Motor neuron (in vitro differentiated cells): ENCODE measurements at regions not wholly inside any gene's neighbourhood (a gene's known extent, or its start where the extent isn't known, plus 50 kb on each side); places are given as distances from the start of the nearest gene placed in this dataset.
"Not testable (repeated sequence)": the region's sequence is repeated elsewhere in the genome, so short reads cannot be mapped to it uniquely, and the experiment has no call there.

Experiments
- ATAC-seq, 8 experiments: fragments of 200-7000 bp; cut with Tn5 transposase; replicated peaks in 6 of 8; 2 replicates each; pipeline ENCODE4 v1.8.0; 2021; ENCODE audit warnings: mild to moderate bottlenecking in 8 of 8, moderate library complexity in 8 of 8
- H3K27ac ChIP-seq, 2 donors: fragments of 250-450 bp; sonication (Bioruptor Pico); 2 replicates each; pipeline ENCODE4 v1.9.0; 2021; ENCODE audit warnings: antibody characterized with exemption in 2 of 2, mild to moderate bottlenecking in 2 of 2, moderate library complexity in 1 of 2
- H3K4me1 ChIP-seq, 2 donors: fragments of 250-450 bp; sonication (Bioruptor Pico); replicated peaks in 1 of 2; 2 replicates each; pipeline ENCODE4 v1.6.1; 2021; ENCODE audit warnings: antibody characterized with exemption in 2 of 2, mild to moderate bottlenecking in 2 of 2, moderate library complexity in 1 of 2
- H3K4me3 ChIP-seq, 5 donors: fragments of 250-450 bp; sonication (Bioruptor Pico); 2 replicates each; pipeline ENCODE4 v1.9.0; 2021; ENCODE audit warnings: antibody characterized with exemption in 5 of 5, mild to moderate bottlenecking in 5 of 5, moderate library complexity in 4 of 5
- WGBS, 10 experiments: fragments of 450-650 bp; shearing (Covaris generic); methylation state at CpG; one replicate each; pipeline ENCODE4 v1.0.0; 2022; 5-methylcytosine and 5-hydroxymethylcytosine counted together
- in situ Hi-C, 9 experiments: fragments of 400-800 bp; cut with MboI; loops; one replicate each; pipeline ENCODE4 v1.15.0; 2021; ENCODE audit warnings: low sequenced_read_pairs in 9 of 9, low pct_unique_long_range_greater_than_20kb in 2 of 9; ENCODE audit not compliant: unreplicated experiment in 9 of 9

GRCh38 chr5:54799645-54800044 is 185.7 kb downstream of the ESM1 start:
- in situ Hi-C loops, result no loop called here
- no peaks in the 10 kb centered on the region for H3K4me1 ChIP-seq
- no peak overlapping the region for H3K27ac ChIP-seq
- no peak overlapping the region for H3K4me3 ChIP-seq
- WGBS, 10 experiments, result 70 to 100% (median 83%) methylated on average over 1 of the region's 1 CpG; no CpG with 5 or more reads in 4 of the 10 experiments
- ATAC-seq, result no peak

GRCh38 chr5:54795777-54796176 is 189.6 kb downstream of the ESM1 start:
- no peak for ATAC-seq
- Histone ChIP-seq H3K4me1 (no peaks in the 10 kb centered on the region), H3K27ac (no peak overlapping the region), H3K4me3 (no peak overlapping the region)
- in situ Hi-C loops, result no loop called here

GRCh38 chr5:54795284-54795683 is 190.1 kb downstream of the ESM1 start:
- ATAC-seq, result no peak
- H3K4me3 ChIP-seq, result no peak overlapping the region
- no peaks in the 10 kb centered on the region for H3K4me1 ChIP-seq
- H3K27ac ChIP-seq, result no peak overlapping the region
- in situ Hi-C loops, result no loop called here

GRCh38 chr5:54794135-54794975 is 191.0 kb downstream of the ESM1 start:
- in situ Hi-C loops, result no loop called here
- Histone ChIP-seq H3K4me1 (no peaks in the 10 kb centered on the region), H3K4me3 (no peak overlapping the region), H3K27ac (no peak overlapping the region)
- no peak for ATAC-seq
- 68 to 100% (median 83%) methylated on average over 1 to 7 of the region's 7 CpGs; no CpG with 5 or more reads in 2 of the 10 experiments for WGBS, 10 experiments

GRCh38 chr5:54793468-54794134 is 191.8 kb downstream of the ESM1 start:
- Histone ChIP-seq H3K4me1 (no peaks in the 10 kb centered on the region), H3K4me3 (no peak overlapping the region), H3K27ac (no peak overlapping the region)
- WGBS, 10 experiments, result 50 to 100% (median 75%) methylated on average over 1 to 4 of the region's 4 CpGs; no CpG with 5 or more reads in 1 of the 10 experiments
- in situ Hi-C loops, result no loop called here
- ATAC-seq, result no peak

- in situ Hi-C loops, result no loop called here
- Histone ChIP-seq H3K4me3 (no peak overlapping the region), H3K27ac (no peak overlapping the region), H3K4me1 (no peaks in the 10 kb centered on the region)
- ATAC-seq, result peak in 3 of 8 experiments; percentile 61 to 65 (median 64)
- 0 to 100% (median 50%) methylated on average over 1 to 2 of the region's 2 CpGs; no CpG with 5 or more reads in 3 of the 10 experiments for WGBS, 10 experiments
These were observed 192.6 kb downstream of the ESM1 start for GRCh38 chr5:54792611-54793404.

GRCh38 chr5:54787910-54788309 is 197.5 kb downstream of the ESM1 start:
- in situ Hi-C loops, H3K4me3 ChIP-seq, H3K27ac ChIP-seq, ATAC-seq, H3K4me1 ChIP-seq: not testable (repeated sequence)
- 20 to 100% methylated on average over 1 to 2 of the region's 3 CpGs; no CpG with 5 or more reads in 8 of the 10 experiments for WGBS, 10 experiments

GRCh38 chr5:54785729-54786591 is 199.4 kb downstream of the ESM1 start:
- 28 to 82% (median 39%) methylated on average over 1 to 6 of the region's 9 CpGs; no CpG with 5 or more reads in 3 of the 10 experiments for WGBS, 10 experiments
- in situ Hi-C loops, result no loop called here
- H3K4me1 ChIP-seq, result no peaks in the 10 kb centered on the region
- no peak overlapping the region for H3K4me3 ChIP-seq
- peak in 4 of 8 experiments; percentile 23 to 83 (median 70) for ATAC-seq
- H3K27ac ChIP-seq, result no peak overlapping the region

GRCh38 chr5:54778783-54779182 is 206.6 kb downstream of the ESM1 start:
- WGBS, 10 experiments, result 67 to 100% (median 94%) methylated on average over 1 to 2 of the region's 2 CpGs; no CpG with 5 or more reads in 5 of the 10 experiments
- ATAC-seq, result no peak
- in situ Hi-C loops, result no loop called here
- no peaks in the 10 kb centered on the region for H3K4me1 ChIP-seq
- H3K4me3 ChIP-seq, result no peak overlapping the region
- H3K27ac ChIP-seq, result no peak overlapping the region

GRCh38 chr5:54775645-54776044 is 209.7 kb downstream of the ESM1 start:
- Histone ChIP-seq H3K4me1 (no peaks in the 10 kb centered on the region), H3K4me3 (no peak overlapping the region), H3K27ac (no peak overlapping the region)
- in situ Hi-C loops, result no loop called here
- ATAC-seq, result no peak

- in situ Hi-C loops, result no loop called here
- H3K27ac ChIP-seq, result no peak overlapping the region
- no peaks in the 10 kb centered on the region for H3K4me1 ChIP-seq
- ATAC-seq, result peak; percentile 63 to 99 (median 84)
- 0 to 100% (median 52%) methylated on average over 1 to 7 of the region's 10 CpGs; no CpG with 5 or more reads in 2 of the 10 experiments for WGBS, 10 experiments
- no peak overlapping the region for H3K4me3 ChIP-seq
These were observed 210.9 kb downstream of the ESM1 start for GRCh38 chr5:54774281-54775170.

- ATAC-seq, result no peak
- H3K27ac ChIP-seq, result no peak overlapping the region
- in situ Hi-C loops, result no loop called here
- H3K4me3 ChIP-seq, result no peak overlapping the region
- 40 to 100% (median 86%) methylated on average over 1 to 2 of the region's 2 CpGs; no CpG with 5 or more reads in 3 of the 10 experiments for WGBS, 10 experiments
- no peaks in the 10 kb centered on the region for H3K4me1 ChIP-seq
These were observed 212.7 kb downstream of the ESM1 start for GRCh38 chr5:54772684-54773083.
